AG10803 (cell line): ENCODE measurements at regions not wholly inside any gene's neighbourhood (a gene's known extent, or its start where the extent isn't known, plus 50 kb on each side); places are given as distances from the start of the nearest gene placed in this dataset.
"Not testable (repeated sequence)": the region's sequence is repeated elsewhere in the genome, so short reads cannot be mapped to it uniquely, and the experiment has no call there.

ENCODE experiments used
- DNase-seq: peaks from one replicate; pipeline ENCODE4 v3.0.0; 2010; ENCODE audit warnings: low read depth
- H3K4me3 ChIP-seq: 2 replicates; pipeline ENCODE4 v1.5.1; 2011; ENCODE audit warnings: mild to moderate bottlenecking, low read length, control low read depth
- CTCF ChIP-seq: conservative IDR thresholded peaks from 2 replicates; pipeline ENCODE4 v1.5.1; 2011; ENCODE audit warnings: mild to moderate bottlenecking, low read length, control low read depth, inconsistent platforms

GRCh38 chr12:47340411-47341015 is 260.8 kb upstream of the AMIGO2 start:
- no peak for TF ChIP-seq CTCF
- H3K4me3 ChIP-seq, result no peak overlapping the region
- DNase-seq, result no peak

GRCh38 chr12:47337581-47337980 is 257.8 kb upstream of the AMIGO2 start:
- no peak for TF ChIP-seq CTCF
- DNase-seq, result no peak
- no peak overlapping the region for H3K4me3 ChIP-seq

- not testable (repeated sequence) for H3K4me3 ChIP-seq, DNase-seq
Measured at GRCh38 chr12:47333271-47333858, 253.6 kb upstream of the AMIGO2 start.

- TF ChIP-seq CTCF, result no peak
- no peak overlapping the region for H3K4me3 ChIP-seq
- DNase-seq, result peak; percentile 75
Measured at GRCh38 chr12:47328831-47329545, 249.2 kb upstream of the AMIGO2 start.

GRCh38 chr12:47326190-47326589 is 246.4 kb upstream of the AMIGO2 start:
- DNase-seq, result no peak
- TF ChIP-seq CTCF, result no peak
- H3K4me3 ChIP-seq, result no peak overlapping the region

- no peak overlapping the region for H3K4me3 ChIP-seq
- no peak for TF ChIP-seq CTCF
- DNase-seq, result no peak
Measured at GRCh38 chr12:47323802-47324201, 244.0 kb upstream of the AMIGO2 start.

GRCh38 chr12:47321436-47321835 is 241.7 kb upstream of the AMIGO2 start:
- no peak for DNase-seq
- no peak overlapping the region for H3K4me3 ChIP-seq
- no peak for TF ChIP-seq CTCF
